ENCODE measurements at regions not wholly inside any gene's neighbourhood (a gene's known extent, or its start where the extent isn't known, plus 50 kb on each side); places are given as distances from the start of the nearest gene placed in this dataset.
A peak's percentile ranks its signal among the peaks of the same experiment; 100 is the strongest.

DNA sequence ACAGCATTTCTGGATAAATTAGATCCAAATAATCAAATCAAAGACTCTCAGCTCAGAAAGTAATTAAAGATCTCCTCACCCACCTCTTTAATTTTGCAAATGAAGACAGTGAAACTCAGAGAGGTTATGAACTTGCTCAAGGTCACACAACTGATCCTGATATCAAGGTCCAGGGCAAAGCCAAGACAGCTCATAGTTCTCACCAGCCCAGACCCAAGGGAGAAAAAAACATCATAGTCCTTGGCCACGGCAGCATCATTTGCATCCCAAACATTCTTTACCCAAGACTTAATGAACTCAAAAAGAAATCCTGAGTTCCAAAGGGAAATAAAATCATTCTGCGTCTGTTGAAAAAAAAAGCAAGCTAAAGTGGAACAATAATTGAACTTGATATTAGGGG, 112.1 kb downstream of the DAD1 start:
- no peak for DNase-seq

DNA sequence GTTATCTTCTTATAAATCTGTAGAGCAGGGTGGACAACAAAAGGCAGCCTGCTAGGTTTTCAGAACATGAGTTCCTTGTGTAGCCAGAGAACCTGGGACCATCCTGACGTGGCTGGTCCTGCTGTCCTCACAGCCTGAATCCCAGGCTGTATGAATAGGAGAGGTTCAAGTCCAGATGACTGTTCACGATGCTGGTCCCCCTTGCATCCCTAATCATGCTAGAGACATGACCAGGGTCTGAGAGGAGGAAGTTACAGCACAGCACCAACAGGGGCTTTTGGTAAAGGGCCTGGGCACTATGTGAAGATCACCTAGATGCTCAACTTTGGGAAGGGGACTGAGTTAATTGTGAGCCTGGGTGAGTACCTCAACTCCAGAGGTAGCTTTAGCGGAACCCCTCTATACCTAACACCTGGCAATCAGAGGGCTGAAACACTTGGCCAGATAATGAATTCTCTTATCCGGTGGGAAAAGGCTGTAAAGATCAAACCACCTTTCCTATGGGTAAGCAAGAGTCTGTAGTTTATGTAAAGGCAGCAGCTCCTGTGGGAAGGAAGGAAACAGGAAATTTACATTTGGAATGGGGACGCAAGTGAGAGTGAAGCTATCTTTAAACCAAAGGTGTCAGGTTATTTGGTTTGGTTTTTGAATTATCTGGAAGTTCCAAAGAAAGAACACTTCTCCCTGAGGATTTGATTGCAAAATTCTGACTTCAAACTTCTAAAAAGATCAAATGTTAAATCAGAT, 112.8 kb downstream of the DAD1 start:
- no peak for DNase-seq

DNA sequence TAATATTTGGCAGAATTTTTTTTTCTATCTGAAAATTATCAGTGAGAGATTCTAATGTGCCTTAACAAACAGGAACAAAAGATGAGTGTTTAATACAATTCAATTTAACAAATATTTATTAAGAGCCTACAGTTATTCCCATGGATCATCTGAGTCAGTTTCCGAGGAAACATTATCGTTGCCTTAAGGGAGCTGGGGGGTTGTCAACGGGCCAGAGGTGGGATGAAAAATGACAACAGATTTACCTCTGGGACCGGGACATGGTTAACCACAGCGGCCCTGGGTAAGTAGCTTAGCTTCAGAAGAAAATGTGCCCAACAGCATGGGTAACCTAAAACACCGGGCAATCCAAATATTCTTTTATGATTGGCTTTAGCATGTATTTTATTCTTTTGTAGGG, 113.6 kb downstream of the DAD1 start:
- no peak for DNase-seq

DNA sequence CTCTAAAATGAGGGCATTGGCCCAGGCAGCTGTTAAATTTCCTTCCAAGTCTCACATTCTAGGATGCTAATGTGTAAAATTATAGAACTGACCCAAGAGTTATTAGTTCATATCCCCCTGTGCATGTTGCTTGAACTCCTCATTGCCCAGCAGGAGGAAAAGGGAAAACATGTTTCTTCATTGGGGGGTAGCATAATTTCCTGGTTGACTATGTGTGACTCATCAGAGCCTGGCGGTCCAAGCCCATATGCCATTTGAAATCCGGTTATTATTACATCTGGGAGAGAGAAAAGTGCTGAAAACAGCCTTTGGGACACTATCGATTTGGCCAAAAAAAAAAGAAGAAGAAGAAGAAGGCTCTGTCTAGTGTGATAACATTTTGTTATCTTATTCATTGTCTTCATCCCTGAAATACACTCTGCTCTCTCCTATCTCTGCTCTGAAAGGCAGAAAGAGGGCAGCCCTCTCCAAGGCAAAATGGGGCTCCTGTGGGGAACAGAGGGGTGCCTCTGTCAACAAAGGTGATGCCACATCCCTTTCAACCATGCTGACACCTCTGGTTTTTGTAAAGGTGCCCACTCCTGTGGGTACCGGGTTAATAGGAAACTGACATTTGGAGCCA, 114.2 kb downstream of the DAD1 start:
- no peak for DNase-seq

DNA sequence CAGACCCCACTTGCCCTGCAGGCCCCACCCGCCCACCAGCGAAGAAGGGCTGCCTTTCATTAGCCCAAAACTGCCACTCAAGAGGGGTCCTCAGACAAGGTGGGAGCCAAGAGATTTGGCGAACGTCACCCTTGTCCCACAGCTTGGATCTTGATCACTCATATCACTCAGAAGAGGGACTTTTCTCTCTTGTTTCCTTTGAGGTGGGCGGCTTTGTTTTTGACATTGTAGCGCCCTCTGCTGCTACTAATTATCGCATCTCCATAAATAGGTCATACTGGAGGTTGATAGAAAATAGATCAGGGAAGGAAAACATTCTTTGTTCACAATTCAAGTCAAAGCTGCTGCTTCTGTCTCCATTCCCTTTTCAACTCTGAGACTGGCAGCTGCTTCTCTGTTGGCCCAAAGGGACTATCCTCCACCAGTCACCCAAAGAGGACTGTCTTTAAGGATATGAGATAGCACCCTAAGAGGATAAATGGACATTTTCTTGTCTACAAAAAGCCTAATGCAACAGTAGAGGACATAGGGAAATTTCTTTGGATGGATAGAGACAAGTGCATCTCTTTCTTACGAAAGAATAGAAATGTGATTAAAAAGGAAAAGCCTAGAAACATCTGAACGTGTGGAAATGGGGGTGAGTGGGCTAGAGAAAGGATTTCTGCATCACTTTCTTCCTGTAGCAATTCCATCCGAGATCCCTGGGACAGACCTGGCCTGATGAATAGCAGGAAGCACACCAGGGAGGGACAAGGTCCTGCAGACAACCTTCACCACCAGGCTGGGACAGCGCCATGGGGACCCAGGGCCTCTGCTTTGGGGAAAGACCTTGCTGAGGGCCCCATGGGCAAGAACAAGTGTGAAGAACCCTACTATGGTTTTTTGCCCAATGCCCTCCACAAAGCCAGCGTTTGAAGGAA, 115.8 kb downstream of the DAD1 start:
- peak; percentile 32 for DNase-seq

DNA sequence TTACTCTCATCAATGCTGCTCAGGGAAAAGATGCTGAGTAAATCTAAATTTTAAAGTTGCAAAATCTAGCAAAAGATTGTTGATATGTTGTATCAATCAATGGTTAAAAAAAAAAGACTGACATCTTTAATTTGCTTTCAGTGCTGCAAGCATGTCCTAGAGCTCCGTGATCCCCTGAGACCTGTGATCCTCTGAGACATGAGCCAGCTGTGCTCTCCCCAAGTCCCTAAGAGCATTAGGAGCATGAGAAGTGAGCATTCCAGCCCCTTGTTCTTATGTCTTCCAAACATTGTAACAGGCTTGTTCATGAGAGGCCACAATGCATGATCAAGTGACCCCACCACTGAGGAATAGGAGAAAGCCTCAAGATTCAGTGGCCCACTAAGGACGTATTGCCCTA, 116.6 kb downstream of the DAD1 start:
- DNase-seq, result no peak

DNA sequence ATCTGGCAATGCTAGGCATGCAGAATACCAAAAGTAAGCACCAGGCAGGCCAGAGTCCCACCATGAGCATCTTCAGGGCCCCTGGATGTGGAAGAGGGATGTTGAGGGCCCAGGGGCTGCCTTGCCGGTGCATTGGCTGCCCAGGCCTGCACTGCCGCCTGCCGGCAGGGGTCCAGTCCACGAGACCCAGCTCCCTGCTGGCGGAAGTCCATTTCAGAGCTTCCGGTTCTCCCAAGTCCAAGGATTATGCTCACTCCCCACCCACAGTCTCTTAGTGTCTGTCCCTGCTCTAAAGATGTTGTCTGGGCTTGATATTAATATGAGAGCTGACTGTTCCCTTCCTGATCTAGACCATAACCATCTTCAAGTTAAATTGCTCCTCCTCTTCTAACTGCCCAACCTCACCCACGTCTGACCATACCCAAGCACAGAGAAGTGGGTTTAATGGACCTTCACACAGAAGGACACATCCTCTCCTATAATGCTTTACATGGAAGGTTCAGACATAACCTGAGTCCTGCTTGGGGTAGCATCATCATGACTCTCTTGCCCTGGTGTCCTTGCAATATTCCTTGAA, 117.4 kb downstream of the DAD1 start:
- DNase-seq, result no peak

DNA sequence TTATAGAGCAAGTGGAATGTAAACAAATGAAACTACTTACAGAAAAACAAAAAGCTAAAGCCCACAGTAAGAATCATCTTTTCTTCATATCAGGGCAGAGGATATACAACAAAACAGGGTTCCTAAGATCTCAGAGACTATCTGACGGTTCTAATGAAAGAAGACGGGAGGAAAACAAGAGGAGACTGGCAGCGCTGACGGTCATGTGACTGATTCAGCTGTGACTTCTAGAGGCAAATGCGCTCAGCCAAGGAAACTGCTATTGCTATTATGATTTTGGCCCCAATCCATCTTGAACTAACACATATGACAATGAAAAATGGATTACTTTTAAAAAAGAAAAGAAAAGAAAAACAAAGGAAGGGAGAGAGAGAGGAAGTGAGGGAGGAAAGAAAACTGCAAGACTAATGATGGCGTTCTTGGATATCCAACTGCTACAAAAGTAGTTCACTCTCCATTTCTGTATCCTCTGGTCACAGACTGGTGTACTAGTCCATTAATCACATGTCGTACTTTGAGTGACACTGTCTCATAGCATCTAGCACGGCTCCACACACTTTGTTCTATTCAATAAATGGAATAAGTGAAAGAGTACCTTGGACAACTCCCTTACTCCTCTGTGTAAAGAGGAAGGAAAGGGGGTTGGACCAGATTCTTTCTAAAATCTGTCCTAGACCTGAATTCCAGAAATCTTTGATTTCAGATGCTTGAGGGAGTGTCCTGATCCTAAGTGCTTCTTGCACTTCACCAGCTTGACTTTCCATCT, 119.3 kb downstream of the DAD1 start:
- no peak for DNase-seq

DNA sequence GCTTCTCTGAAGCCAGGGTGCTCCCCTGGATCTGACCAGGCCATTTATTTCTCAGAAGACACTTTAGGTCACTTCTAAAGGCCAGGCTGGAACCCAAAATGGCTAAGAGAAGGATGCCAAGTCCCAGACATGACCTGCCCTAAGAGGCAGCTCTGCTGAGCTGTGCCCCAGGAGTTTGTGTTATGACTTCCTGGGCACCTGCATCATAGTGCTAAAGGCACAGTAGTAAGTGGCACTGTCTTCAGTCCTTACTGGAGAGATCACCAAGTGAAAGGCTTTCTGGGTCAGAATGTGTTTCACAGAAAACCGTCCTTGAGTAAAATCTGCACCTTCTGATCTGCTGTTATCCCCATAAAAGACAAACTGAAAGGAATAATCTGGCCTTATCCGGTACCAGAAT, 120.2 kb downstream of the DAD1 start:
- no peak for DNase-seq

DNA sequence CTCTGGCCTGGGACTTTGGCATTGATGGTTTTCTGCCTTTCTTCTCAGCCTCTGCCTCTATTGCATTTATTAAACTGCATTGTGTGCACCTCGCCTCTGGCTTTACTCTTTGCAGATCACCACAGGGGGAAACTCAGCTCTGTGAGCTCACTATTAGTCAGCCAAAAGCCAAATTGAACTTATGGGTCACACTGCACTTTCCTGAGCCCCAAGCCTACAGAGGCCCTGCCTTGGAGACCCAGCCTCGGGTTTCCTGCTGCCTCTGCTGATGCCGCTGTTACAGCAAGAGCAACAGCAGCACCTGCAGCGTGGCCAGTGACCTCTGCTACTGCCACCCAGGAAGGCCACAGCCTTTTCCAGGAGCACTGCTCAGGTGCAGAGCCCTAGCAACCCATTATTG, 122.5 kb downstream of the DAD1 start:
- DNase-seq, result no peak

DNA sequence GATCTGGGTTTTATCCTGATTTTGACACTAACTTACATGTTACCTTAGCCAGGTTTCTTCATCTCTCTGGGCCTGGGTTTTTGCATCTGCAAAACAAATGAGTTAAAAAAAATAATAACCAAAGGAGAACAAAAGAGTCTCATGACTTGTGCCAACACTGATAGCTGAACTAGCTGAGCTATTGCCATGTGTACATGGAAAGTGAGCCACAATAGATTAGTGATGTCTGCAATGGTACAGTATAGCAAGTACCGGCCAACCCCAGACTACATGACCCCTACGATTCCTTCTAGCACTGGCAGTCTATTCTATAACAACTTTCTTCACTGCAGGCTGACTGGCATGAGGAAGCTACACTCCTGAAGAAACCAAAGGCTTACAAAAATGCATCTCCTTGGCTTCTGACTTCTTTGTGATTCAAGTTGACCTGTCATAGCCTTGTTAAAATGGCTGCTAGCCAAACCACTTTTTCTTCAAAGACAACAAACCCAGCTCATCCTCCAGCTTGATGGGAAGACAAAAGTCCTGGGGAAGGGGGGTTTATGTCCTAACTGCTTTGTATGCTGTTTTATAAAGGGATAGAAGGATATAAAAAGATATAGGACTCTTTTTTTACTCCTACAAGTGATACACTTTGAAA, 123.7 kb downstream of the DAD1 start:
- no peak for DNase-seq

DNA sequence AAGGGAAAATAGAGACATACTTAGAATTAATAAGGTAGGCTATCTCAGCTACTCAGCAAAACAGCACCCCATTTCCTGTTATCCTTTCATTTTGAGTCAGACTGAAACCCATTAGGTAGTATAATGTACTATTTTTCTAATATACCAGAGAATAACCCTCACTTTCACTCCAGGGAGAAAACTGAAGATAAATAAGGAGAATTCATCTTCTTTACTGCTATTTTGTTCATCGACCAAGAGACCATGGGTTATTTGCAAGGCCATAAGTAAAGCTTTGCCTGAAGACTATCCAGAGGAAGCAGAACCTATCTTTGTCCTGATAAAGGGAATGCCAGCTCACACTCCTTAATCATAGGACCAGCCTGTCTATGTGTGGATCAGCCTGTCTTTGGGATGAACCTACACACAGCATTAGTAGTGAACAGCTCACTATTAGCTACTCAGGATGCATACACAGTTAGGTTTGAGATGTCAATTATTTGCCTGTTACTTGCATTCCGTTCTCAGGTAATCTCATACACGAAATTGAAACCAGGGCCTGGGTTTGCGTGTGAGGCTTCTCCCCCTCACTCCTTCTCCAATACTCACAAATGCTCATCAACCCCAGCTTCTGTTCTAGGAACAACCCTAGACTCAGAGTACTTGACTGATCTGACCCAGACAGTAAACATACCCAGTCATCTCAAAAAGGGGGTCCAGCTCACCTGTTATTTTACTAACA, 124.4 kb downstream of the DAD1 start:
- no peak for DNase-seq

DNA sequence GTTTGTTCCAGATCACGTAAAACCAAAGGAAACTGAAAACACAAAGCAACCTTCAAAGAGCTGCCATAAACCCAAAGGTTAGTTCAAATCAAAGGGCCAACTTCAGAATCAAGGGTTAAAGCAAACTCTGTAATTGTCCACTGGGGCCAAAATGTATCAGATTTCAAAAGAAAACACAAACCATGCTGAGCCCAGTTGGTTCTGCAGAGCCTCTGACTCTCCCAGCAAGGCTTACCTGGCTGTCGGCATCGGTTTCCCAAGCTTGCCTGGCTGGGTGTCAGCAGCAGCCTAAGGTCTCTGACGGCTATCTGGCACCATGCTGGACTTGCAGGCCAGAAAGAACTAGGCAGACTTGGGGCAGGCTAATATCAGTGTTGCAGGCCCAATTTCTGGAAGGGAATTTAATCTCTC, 125.3 kb downstream of the DAD1 start:
- DNase-seq, result no peak

DNA sequence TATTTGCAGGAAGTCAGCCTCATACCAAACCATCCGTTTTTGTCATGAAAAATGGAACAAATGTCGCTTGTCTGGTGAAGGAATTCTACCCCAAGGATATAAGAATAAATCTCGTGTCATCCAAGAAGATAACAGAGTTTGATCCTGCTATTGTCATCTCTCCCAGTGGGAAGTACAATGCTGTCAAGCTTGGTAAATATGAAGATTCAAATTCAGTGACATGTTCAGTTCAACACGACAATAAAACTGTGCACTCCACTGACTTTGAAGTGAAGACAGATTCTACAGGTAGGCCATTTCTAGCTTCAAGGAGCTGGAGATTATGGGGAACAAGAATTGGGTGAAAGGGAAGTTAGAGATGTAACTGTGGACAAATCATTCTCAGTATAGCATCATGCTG, 126.1 kb downstream of the DAD1 start:
- DNase-seq, result no peak

DNA sequence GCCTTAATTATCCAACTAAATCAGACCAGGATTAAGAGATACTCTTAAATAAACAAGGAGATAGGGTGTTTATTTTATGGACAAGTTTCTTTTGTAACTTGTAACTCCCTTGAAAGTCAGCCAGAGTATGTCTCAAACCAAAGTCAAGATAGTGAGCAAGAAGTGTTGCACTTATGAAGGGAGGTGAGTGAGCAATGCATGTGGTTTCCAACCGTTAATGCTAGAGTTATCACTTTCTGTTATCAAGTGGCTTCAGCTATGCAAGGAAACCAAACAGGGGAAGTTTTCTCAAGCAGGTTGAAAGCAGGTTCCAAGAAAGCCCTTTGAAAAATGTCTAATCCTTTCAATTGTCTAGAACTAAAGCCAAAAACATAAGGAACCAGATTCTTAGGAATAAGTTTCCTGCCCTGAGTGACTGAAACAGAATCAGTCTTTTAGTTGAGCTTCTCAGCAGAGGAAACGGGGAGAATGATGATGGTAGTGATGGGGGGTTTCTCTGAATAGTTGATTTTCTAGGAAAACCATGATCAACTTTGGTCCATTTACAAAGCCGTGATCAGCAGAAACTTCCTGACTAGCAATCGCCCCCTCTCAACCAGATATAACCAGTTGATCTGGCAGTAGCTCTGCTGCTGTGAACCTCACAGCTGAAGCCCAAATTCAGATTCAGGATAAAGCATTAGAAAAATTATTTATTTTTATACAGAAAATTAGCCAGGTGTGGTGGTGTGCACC, 128.4 kb downstream of the DAD1 start:
- DNase-seq, result no peak

DNA sequence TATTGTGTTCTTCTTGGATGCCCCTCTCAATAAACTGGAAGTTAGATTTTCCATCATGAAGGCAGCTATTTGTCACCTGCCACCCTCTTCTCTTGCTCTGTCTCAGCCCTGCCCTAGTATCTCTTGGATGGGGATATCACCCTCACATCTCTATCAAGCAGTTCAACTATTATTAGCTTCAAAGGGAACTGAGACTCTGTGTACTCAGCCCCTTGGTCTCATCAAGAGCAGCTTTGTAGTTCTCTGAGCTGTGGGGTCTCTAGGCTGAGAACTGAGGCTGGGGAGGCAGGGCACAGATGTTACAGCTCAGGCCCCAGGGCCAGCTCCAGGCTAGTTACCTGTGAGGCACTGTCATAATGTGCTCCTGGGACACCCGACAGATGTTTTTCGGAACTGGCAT, 130.3 kb downstream of the DAD1 start:
- DNase-seq, result no peak

DNA sequence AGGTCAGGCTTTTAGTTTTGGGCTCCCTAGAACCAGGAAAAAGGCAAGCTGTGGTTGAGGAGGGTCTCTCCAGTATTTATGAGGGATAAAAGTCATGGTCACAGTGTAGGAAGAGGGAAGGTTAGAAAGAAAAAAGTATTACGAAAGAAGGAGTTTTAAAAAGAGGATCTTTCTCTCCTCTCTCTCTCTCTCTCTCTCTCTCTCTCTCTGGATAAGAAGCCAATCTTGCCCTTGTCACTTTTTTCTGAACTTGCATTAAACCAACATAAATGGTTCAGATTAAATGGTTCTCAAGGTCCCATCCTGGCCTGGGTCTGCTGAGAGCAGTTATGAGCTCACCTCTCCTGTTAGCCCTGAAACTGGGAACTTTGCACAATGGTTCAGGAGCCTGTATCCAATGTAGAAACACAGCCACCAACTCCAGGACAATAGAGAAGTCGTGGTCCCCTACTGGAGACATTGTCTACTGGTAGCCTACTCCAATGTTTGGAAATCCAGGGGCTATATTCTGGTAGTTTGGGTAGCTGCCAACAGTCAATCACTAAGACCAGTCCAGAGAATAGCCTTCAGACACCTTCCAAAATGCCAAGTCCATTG, 131.9 kb downstream of the DAD1 start:
- no peak for DNase-seq

DNA sequence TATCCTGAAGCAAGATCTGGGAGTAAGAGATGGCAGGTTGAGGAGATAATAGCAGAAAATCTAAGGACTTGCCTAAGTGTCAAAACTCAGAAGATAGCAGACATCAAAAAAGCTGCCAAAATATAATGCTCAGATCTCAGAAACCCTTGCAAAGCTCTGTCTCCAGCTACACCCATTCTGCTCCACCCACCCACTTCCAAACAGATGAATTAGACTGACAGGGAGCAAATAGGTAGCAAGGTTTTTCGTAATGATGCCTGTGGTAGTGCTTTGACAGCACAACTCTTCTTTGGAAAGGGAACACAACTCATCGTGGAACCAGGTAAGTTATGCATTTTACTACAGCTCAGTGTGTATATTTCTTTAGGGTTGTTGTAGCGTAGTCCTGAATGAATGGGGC, 132.6 kb downstream of the DAD1 start:
- DNase-seq, result no peak

DNA sequence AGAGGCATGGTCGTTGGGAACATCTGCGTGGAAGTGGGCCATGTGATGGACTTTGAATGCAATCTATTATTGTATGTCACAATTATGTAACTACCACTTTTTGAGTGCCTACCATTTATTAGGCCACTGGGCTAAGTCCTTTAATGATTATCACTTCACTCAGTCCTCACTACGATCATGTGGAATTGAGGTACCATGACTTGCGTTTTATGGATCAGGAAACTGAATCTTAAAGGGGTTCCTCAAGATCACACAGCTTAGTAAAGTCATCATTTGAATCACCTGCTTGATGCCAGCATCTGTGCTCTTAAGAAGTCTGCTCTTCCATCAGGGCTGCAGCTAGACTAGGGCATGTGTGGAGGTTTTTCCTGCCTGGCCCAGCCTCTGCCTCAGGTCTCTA, 136.7 kb downstream of the DAD1 start:
- DNase-seq, result no peak

DNA sequence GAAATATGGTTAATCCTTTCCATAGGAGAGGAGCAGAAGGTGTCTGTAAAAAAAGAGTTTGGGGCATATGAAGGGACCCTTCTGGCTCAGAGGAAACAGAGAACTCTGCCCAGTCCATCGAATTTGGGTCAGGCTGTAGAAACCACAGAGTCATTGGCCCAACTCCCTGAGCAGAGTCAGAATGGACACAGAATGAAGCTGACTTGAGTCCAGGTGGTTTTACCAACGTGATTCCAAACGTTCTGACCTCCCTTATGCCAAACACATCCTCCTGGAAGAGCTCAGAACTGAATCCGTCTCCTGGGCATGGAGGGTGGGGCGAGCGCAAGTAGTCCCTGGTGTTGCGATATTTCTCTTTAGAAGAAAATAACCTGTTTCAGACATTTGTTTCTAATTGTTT, 138.8 kb downstream of the DAD1 start:
- no peak for DNase-seq

DNA sequence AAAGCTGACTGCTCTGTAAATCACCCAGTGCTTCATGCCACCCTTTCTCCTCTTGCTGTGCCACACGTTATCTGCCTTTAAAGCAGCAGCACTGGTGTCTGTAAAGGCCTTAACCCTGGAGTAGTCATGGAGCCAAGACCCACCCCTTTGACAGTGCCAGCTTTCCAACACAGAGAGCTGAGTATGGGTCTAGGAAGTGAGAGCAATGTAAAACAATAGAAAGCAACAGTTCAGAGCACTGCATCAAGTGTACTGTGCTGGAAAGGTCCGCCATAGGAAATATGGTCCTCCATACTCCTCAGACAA, 139.5 kb downstream of the DAD1 start:
- DNase-seq, result no peak
